Breast epithelium (tissue), 4 donors: ENCODE measurements at regions not wholly inside any gene's neighbourhood (a gene's known extent, or its start where the extent isn't known, plus 50 kb on each side); places are given as distances from the start of the nearest gene placed in this dataset.

Experiments
- DNase-seq, 2 donors: peaks; one replicate each; pipeline ENCODE4 v3.0.0-alpha.2; 2019; ENCODE audit warnings: low spot score in 2 of 2
- H3K27ac ChIP-seq, 2 donors: fragments of 200-600 bp; sonication (generic) in 1 of 2; one replicate each; pipeline ENCODE4 v1.5.1; 2016 to 2019; ENCODE audit warnings: mild to moderate bottlenecking in 1 of 2
- H3K27me3 ChIP-seq, 2 donors: fragments of 200-600 bp; sonication (generic) in 1 of 2; one replicate each; pipeline versions ENCODE4 v1.5.1 to v1.6.0; 2017 to 2019; ENCODE audit warnings: control low read depth in 1 of 2, mild to moderate bottlenecking in 1 of 2
- H3K36me3 ChIP-seq: fragments of 200-600 bp; one replicate; pipeline ENCODE4 v1.5.1; 2019
- H3K4me1 ChIP-seq, 2 donors: fragments of 200-600 bp; sonication (generic); one replicate each; pipeline ENCODE4 v1.5.1; 2016 to 2019; ENCODE audit warnings: control low read depth in 1 of 2
- H3K4me3 ChIP-seq, 3 donors: fragments of 200-600 bp; sonication (generic); 1 replicate in 2 of 3; 2 replicates in 1 of 3; pipeline ENCODE4 v1.5.1; 2016 to 2019; ENCODE audit warnings: mild to moderate bottlenecking in 3 of 3, moderate library complexity in 2 of 3
- H3K9me3 ChIP-seq, 2 donors: fragments of 200-600 bp; sonication (generic) in 1 of 2; one replicate each; pipeline ENCODE4 v1.5.1; 2016 to 2019; ENCODE audit warnings: control low read depth in 1 of 2
- POLR2A ChIP-seq: fragments of 450-650 bp; IDR thresholded peaks from one replicate; pipeline ENCODE4 v1.6.1; 2016; ENCODE audit warnings: antibody characterized with exemption, mild to moderate bottlenecking, moderate library complexity
- POLR2AphosphoS5 ChIP-seq, 3 donors: sonication (generic); formaldehyde crosslinking; IDR thresholded peaks; one replicate each; pipeline ENCODE4 v1.6.1; 2017; ENCODE audit warnings: antibody characterized with exemption in 3 of 3
- intact Hi-C: fragments of 100-400 bp; cut with DNase I; formaldehyde crosslinking; loops from one replicate; pipeline ENCODE4 v1.15.1; 2023; ENCODE audit warnings: low total_unique reads
- TF ChIP-seq, protein P1 (sequence below), 3 donors: fragments of 450-650 bp; IDR thresholded peaks; one replicate each; pipeline ENCODE4 v1.5.1; 2016 to 2017; ENCODE audit warnings: antibody characterized with exemption in 3 of 3, mild to moderate bottlenecking in 3 of 3, moderate library complexity in 3 of 3

DNA sequence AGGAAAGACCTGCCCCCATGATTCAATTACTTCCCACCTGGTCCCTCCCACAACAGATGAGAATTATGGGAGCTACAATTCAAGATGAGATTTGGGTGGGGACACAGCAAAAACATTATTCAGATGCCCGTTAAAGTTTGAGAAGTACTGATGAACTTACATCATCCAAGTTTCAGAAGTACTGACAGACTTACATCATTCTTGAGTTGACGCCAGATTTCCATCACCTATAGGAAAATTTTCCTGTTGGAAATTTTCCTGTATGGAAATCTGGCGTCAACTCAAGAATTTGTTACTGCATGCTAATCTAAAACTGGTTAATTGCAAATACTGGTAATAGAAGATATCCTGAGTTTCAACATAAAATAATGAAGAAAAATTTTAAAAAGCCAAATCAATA lies 975.9 kb downstream of the MAT2B start:
- H3K4me3 ChIP-seq: no peak overlapping the region

DNA sequence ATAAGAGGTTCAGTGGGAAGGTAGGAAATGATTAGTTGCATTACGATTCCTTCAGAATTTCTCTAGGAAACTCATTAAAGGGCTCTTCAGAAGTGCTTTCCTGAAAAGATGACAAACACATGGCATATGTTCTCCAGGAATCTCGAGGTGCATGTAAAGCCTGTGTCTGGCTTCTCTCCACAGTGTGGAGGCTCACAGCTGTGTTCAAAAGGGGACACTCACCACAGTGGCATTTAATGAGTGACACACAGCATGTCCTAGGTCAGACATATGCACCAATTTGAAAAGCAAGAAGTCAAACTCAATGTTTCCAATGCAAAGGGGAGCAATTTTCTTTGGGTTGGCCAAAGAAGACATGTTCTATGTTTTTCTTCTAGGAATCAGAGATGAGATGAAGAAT lies 976.9 kb downstream of the MAT2B start:
- no peak for DNase-seq
- Histone ChIP-seq H3K27me3 (no peaks in the 10 kb centered on the region), H3K4me1 (no peaks in the 10 kb centered on the region), H3K9me3 (no peaks in the 10 kb centered on the region), H3K36me3 (no peaks in the 10 kb centered on the region), H3K4me3 (no peak overlapping the region), H3K27ac (no peak overlapping the region)
- TF ChIP-seq POLR2AphosphoS5 (IDR thresholded peaks at IDR 0.05) (no peak), POLR2A (no peak)
- TF ChIP-seq, protein P1, sequence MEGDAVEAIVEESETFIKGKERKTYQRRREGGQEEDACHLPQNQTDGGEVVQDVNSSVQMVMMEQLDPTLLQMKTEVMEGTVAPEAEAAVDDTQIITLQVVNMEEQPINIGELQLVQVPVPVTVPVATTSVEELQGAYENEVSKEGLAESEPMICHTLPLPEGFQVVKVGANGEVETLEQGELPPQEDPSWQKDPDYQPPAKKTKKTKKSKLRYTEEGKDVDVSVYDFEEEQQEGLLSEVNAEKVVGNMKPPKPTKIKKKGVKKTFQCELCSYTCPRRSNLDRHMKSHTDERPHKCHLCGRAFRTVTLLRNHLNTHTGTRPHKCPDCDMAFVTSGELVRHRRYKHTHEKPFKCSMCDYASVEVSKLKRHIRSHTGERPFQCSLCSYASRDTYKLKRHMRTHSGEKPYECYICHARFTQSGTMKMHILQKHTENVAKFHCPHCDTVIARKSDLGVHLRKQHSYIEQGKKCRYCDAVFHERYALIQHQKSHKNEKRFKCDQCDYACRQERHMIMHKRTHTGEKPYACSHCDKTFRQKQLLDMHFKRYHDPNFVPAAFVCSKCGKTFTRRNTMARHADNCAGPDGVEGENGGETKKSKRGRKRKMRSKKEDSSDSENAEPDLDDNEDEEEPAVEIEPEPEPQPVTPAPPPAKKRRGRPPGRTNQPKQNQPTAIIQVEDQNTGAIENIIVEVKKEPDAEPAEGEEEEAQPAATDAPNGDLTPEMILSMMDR (IDR thresholded peaks at IDR 0.05): no peak
- intact Hi-C loops: no loop called here

More for the DNA sequence above, 975.9 kb downstream of the MAT2B start:
- no peak for DNase-seq
- TF ChIP-seq, protein P1 (IDR thresholded peaks at IDR 0.05): no peak
- TF ChIP-seq POLR2AphosphoS5 (IDR thresholded peaks at IDR 0.05) (no peak), POLR2A (no peak)
- intact Hi-C loops: no loop called here
- Histone ChIP-seq H3K9me3 (no peaks in the 10 kb centered on the region), H3K4me1 (no peaks in the 10 kb centered on the region), H3K27me3 (no peaks in the 10 kb centered on the region), H3K36me3 (no peaks in the 10 kb centered on the region), H3K27ac (no peak overlapping the region)

DNA sequence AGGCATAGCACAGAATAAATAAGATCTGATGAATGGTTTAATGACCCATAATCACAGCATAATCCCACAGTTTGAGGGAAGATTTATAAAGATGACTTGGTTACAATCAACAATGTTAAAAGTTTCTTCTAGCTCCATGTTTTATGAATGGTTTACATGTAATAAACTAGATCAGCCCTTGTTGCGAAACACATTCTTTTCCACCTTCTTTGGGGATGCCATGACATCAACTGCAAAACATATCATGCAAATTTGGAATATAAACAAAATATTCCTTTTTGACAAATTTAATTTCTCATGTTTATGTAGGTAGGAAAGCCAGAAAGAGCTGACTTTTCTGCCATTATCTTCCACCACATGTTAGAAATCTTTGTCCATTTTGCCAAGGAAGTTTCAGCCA lies 979.5 kb downstream of the MAT2B start:
- no peaks in the 10 kb centered on the region for H3K36me3 ChIP-seq
- no peak overlapping the region for H3K4me3 ChIP-seq
- TF ChIP-seq POLR2AphosphoS5 (IDR thresholded peaks at IDR 0.05) (no peak), POLR2A (no peak)
- TF ChIP-seq, protein P1 (IDR thresholded peaks at IDR 0.05): no peak

DNA sequence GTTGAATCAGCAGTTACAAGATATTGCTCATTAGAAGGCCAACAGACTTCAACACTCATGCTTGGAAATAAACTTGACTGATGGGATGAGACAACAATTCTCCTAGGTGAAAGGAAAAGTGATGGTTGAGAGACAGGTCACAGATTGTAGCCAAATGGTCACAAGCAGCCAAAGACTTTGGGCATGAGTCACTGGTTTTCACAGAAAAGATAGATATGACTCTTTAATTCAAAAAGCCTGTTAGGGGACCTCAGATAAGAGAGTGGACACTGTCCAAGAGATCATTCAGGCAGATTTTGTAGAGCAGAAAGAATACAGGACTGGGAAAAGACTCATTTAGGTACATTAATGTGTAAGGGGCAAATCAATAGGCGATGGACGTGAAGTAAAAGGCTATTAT lies 982.5 kb downstream of the MAT2B start:
- H3K9me3 ChIP-seq: no peaks in the 10 kb centered on the region
- TF ChIP-seq POLR2AphosphoS5 (IDR thresholded peaks at IDR 0.05) (no peak), POLR2A (no peak)
- TF ChIP-seq, protein P1 (IDR thresholded peaks at IDR 0.05): no peak
- H3K27ac ChIP-seq: no peak overlapping the region
- no peaks in the 10 kb centered on the region for H3K36me3 ChIP-seq
- H3K4me1 ChIP-seq: no peaks in the 10 kb centered on the region
- no peak for DNase-seq
- H3K27me3 ChIP-seq: no peaks in the 10 kb centered on the region
- intact Hi-C loops: no loop called here
- no peak overlapping the region for H3K4me3 ChIP-seq

More for the DNA sequence above, 979.5 kb downstream of the MAT2B start:
- Histone ChIP-seq H3K27ac (no peak overlapping the region), H3K27me3 (no peaks in the 10 kb centered on the region), H3K4me1 (no peaks in the 10 kb centered on the region), H3K9me3 (no peaks in the 10 kb centered on the region)
- intact Hi-C loops: no loop called here
- no peak for DNase-seq

DNA sequence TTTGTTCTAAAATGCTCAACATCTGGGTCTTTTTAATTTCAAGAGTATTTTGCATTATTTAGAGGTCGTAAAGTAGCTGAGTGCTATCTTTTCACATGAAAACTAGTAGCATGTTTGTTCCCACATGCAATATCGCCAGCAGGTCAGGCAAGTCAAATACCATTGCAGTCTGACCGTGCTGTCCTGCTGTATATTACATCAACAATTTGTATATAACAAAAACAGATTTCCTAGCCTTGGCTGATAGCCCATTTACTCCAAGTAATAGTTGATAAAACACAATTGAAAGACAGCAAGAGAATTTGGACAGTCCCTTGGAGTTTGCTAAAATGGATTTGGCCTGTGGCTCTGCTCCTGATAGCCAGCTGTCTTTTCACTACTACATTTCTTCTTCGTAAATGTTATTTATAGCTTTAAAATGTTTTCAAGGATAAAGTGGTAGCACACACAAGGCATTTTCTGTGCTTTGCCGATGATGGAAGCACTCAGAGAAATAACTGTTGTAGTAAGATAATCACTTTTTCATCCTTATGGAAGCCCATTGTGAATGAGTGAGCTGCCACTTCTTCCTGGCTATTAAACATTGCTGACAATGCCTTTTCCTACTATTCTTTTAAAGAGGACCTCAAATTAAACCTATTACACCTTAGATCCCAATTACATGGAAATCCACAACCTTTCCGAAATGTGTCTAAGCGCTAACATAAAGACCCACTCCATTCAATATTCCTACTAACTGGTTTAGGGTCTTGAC lies 992.1 kb downstream of the MAT2B start:
- no peak for DNase-seq
- H3K9me3 ChIP-seq: no peaks in the 10 kb centered on the region

More for the DNA sequence above, 992.1 kb downstream of the MAT2B start:
- Histone ChIP-seq H3K4me3 (no peak overlapping the region), H3K36me3 (no peaks in the 10 kb centered on the region), H3K27me3 (no peaks in the 10 kb centered on the region), H3K4me1 (no peaks in the 10 kb centered on the region), H3K27ac (no peak overlapping the region)
- TF ChIP-seq, protein P1 (IDR thresholded peaks at IDR 0.05): no peak
- TF ChIP-seq POLR2A (no peak), POLR2AphosphoS5 (IDR thresholded peaks at IDR 0.05) (no peak)
- intact Hi-C loops: no loop called here
